Heart left ventricle (tissue), 13 donors: ENCODE measurements at regions not wholly inside any gene's neighbourhood (a gene's known extent, or its start where the extent isn't known, plus 50 kb on each side); places are given as distances from the start of the nearest gene placed in this dataset.

Source experiments
- CTCF ChIP-seq, 12 donors: fragments of 200-600 bp; sonication (generic) in 4 of 12; IDR thresholded peaks; one replicate each; pipeline versions ENCODE4 v1.5.0 to v1.8.0; 2018 to 2022; ENCODE audit warnings: antibody characterized with exemption in 12 of 12, mild to moderate bottlenecking in 5 of 12
- POLR2A ChIP-seq, 2 donors: fragments of 450-650 bp; IDR thresholded peaks; one replicate each; pipeline ENCODE4 v1.6.1; 2017; ENCODE audit warnings: antibody characterized with exemption in 2 of 2, mild to moderate bottlenecking in 2 of 2, moderate library complexity in 2 of 2
- donor health status: ischemic (EF 13 %, LVEDD 7.1; RV severe dilation, severe dysfunction).
- donor health status: DM: no; HTN: yes; CAD: no.
- donor health status: DM: no; HTN: no; CAD: no.
- donor health status: ischemic (EF 25% LVEDD 6.9; RV normal size, moderate dysfunction).
- donor health status: ischemic (EF 25% LVEDD 5.7; RV mildly dilated, moderate dysfunction).
- donor health status: ischemic (EF 35%, LVEDD 5.7; RV mildly dilated, moderate dysfunction).
- donor health status: nonischemic (EF 11% LVEDD 7.7; RV severe dilation, severe dysfunction).
- donor health status: DM: yes; HTN: yes; CAD: no.
- donor health status: PGD.
- donor health status: ischemic (EF 29% LVEDD 5.4; RV normal size, mild dysfunction).
- donor health status: nonischemic (EF 23%, LVEDD 6.1; RV moderate dilation, normal function).

GRCh38 chr1:80402625-80403024, 1396.1 kb upstream of the ADGRL4 start:
- TF ChIP-seq CTCF (IDR thresholded peaks at IDR 0.05) (no peak), POLR2A (IDR thresholded peaks at IDR 0.05) (no peak)
